GM19397 (cell line): ENCODE measurements at regions not wholly inside any gene's neighbourhood (a gene's known extent, or its start where the extent isn't known, plus 50 kb on each side); places are given as distances from the start of the nearest gene placed in this dataset.
"Not testable (repeated sequence)": the region's sequence is repeated elsewhere in the genome, so short reads cannot be mapped to it uniquely, and the experiment has no call there.

Experiments used
- ATAC-seq: cut with Tn5 transposase; IDR thresholded peaks from one replicate; pipeline ENCODE4 v1.9.1; 2021; ENCODE audit warnings: mild to moderate bottlenecking, moderate library complexity; ENCODE audit not compliant: unreplicated experiment

DNA sequence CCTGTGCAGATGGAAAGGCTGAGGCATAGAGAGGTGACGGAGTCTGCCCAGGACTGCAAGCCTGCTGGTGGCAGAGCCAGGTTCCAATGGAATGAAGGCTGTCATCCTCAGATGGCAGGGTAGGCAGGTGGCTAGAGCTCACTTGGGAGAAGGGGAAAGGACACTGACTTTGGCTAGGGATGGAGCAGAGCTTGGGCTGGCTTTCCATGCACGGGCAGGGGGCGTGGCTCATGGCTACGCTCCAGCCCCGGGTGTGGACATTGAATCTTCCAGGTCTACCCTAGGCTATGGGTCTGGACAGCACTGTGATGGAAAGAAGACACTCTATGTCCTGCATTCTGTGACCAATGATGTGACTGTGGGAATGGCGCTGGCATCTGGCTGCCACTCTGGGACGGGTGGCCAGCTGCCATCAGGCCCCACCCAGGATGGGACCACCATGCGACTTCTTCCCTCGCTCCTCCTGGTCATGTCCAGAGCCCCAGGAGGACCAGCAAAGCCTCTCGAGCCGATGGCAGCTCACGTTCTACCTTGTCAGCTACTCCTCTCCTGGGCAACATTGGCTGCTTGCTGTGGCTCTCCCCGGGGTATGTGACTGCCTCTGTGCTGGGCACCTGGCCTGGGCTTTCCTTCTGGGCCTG lies 398.7 kb downstream of the TMEM121 start:
- no peak for ATAC-seq

DNA sequence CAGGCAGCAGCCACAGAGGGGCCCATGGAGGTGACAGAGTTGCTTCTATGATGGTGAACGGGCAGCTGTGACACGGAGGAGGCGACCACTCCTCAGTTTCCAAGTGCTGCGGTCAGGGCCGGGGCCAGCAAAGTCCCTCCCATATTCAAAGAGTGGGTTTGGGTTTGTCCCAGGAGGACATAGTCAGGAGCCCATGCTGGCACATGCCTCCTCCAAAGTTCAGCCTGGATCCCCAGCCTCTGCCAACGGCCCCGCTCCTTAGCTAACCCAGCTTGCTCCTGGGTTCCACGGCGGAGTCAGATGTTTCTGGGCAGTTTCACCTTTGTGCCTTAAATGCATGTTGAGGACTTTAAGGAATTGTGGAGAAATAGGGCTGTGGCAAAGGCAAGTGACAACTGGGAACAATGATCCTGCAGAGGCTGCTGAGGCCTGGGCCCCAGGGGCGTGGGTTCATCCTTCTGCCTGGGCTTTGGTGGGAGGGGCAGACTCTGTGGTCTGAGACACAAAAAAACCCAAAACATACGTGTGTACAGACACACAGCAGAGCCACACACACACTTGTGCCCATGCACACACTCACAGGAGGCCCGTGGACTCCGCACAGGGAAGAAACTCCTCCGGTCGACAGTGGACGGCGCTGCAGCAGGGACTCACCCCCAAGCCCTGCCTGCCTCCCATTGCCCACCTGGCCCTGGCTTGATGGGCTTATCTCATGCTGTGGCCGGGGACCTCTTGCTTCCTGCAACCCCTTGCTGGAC lies 399.4 kb downstream of the TMEM121 start:
- ATAC-seq, result no peak

DNA sequence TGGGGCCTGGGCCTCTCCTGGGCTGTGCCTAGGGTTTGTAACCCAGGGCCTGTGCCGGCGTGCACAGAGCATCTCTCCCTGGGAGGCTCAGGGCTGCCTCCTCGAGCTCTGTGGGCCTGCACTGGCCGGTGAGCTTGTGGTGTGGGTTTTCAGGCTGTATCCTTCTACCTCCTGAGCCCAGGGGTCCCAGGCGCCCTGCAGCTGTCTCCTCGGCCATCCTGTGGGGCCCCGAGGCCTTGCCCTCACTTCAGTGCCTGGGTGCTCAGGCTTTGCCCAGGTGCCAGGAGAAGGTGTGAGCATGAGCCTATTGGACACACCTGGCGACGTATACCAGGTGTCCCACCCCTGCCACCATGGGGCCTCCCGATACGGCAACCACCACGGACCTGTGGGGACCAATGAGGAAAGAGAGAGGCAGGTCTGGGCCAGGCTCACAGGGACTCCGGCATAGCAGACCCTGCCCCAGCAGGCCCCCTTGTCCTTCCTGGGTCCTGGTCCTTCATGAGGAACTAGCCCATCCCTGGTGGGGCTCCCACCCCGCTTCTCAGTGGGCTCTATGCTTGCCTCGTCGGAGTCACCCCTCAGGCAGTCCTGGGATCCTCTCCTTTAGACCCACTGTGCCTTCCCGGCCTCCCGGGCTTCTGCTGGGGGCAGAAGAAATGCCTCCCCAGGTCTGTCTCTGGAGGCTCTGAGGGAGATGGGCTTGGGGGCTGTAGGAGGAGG lies 400.2 kb downstream of the TMEM121 start:
- no peak for ATAC-seq

DNA sequence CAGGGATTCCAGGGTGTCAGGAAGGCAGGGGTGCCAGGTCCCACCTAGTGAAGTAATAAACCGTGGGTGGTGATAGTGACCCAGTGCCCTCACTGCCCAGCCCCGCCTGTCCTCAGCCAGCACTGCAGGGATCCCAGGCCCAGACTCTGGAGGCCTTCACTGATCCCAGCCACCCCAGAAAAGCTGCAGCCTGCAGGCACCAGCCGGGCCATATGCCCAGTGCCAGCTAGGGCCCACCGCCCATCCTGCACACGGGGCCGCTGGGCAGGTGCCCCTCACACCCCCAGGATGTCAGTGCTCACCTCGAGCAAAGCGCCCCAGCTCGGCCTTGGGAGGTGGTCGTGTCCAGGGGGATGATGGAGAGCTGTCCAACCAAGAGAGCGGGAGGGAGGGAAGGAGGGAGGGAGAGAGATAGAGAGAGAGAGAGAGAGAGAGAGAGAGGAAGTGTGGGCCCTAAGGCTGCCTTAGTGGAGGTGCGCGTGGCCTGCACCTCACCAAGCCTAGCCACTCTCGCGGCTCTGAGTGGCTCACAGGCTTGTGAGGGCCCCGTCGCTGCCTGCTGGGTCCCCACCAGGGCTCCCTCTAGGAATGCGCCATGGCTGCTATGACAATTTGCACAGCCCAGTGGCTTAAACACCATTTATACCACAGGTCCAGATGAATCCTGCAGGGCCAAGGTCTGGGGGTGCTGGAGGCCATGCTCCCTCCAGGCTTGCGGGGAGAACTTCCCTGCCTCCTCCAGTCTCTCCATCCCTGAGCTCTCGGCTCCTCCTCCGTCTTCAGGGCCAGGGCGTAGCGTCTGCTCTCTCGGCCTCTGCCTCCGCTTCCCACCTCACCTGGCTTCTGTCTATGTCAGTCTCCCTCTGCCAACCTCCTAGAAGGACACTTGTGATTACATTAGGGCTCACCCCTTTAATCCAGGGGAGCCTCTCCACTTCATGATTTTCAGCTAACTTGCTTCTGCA lies 401.0 kb downstream of the TMEM121 start:
- no peak for ATAC-seq

DNA sequence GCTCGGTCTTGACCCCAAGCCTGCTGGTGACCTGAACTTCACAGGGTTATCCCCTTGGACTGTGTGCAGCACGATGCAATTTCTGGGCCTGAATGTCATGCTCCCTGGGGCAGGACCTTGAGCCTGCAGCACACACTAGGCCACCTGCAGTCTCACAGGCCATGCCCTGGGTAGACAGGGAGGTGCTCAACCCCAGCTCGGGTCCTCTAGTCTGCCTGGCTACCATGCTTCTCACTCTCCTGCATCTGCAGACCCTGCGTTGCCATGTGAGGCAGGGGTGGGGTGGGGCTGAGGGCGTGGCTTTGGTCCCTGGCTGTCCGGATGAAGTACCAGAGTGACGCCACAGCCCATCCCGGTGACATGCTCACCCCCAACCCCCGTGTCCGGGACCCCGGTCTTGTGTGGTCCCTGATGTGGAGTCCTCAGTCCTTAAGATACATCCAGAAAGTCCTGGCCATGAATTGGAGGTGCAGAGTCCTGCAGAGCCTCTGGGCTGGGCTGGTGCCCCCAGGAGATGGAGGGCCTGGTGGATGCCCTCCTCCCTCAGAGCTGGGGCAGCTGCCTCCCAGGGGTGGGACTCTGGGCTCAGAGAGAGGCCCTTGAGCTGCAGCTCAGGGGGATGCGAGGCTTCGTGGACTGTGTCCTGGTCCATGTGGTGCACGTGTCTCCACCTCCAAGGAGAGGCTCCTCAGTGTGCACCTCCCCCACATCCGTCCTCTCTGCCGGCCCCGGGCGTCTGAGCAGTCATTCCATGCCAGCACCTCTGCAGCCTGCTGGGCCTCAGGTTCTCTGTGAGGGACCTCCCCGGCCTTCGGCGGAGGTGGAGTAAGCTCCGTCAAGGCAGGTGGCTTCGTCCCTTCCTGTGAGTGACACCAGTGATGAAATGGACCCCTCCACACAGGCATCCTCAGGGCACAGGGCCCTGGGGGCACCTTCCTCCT lies 402.1 kb downstream of the TMEM121 start:
- not testable (repeated sequence) for ATAC-seq

DNA sequence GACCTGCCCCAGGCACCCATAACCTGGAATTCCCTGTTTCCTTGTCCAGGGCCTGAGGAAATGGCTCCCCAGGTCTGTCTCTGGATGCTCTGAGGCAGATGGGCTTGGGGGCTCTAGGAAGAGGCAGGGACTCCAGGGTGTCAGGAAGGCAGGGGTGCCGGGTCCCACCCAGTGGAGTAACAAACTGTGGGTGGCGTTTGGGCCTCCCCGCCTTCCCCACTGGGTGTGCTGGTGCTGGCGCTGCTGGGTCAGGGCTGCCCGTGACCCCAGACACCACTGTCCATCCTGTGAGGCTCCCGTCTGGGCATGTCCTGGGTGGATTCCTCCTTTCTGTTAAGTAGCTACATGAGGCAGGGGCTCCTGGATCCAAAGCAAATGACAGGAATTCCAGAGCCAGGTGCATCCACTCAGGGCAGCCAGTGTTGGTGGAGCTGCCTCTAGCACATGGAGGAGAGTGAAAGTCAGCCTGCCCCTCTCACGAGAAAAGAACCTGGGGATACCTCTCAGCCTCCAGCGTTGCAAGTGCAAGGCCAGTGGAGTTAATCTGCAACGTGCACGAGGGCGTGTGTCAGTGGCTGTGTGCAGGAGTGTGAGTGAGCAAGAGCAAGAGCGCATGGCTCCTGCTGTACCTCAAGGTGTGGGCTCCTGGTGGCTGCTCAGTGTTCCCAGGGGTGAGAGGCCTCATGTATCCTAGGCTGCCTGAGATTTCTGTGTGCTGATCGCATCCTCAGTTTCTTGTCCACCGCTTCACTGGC lies 403.1 kb downstream of the TMEM121 start:
- no peak for ATAC-seq

DNA sequence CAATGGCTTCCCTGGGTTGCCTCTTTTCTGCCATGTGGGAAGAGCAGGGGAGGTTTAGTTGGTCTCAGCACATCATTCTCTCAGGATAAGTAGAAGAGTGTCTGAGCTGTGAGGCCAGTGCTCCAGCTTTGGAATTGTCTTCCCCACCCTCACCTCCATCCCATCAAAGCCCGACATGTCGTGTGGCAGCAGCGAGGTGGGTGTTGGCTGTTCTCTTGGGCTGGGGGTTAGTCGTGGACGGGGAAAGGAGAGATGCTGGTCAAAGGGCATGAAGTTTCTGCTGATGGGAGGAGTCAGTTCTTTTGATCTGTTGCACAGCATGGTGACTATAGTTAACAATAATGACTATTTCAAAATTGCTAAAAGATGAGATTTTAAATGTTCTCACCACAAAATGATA lies 404.2 kb downstream of the TMEM121 start:
- no peak for ATAC-seq

DNA sequence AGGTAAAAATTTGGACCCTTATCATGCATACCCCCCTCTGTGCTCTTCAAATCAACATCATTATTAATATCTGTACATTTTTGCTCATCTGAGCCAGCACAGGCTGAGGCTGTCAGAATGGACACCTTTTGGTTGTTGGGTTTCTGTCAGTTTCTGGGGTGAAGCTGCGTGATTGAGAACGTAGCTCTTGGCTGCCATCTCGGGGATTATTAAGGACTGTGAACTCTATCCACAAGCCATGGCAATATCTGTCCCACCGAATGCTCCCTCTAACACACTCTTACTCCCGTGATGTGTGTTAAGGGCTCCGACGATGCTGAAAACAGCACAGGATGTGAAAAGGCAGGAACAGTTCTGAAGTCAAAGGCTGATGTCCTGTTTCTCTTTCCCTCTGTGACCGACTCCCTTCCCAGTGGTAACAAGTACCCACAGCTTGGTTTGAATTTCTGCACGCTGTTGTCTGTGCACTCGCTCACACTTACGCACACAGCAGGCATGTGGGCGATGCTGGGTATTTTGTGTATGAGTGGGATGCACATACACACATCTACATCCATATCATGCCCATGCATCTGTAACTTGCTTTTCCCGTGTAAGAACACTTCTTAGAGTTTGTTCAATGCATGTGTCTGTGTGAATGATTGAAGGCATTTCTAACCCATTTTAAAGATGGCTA lies 405.6 kb downstream of the TMEM121 start:
- ATAC-seq, result no peak

DNA sequence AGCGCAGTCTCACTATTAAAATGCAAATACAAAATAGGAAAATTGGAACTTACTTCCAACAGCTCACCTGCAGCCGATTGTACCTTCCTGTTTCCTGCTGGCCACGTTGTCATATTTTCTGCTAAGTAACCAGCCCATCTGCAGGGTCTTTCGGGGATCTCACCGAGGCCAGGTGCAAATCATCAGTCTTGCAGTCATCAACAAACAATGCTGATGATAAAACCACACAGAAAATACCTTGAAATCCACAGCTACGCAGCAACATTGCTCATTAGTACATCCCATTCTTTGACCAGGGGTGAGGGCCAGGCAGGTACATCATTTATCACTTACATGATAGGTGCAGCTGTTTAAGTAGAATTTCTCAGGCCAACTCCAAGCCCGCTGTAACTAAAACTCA lies 406.9 kb downstream of the TMEM121 start:
- ATAC-seq, result no peak

DNA sequence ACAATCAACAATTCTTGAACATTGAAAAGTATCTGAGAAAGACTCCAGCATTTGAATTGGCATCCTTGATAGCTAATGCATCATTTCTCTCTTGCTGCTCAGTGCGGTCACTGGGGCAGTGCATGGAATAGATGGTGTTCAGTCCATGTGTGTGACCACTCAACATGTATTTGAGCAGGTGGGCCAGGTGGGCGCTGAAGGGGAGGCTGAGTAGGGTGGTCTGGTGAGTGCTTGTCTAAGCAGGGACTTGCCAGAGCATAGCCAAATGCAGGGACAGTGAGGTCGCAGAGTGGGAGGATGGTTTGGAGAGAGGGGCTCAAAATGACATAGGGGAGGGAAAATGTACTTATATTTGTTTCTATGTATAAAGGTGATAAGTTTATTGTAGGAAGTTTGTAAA lies 409.0 kb downstream of the TMEM121 start:
- no peak for ATAC-seq

DNA sequence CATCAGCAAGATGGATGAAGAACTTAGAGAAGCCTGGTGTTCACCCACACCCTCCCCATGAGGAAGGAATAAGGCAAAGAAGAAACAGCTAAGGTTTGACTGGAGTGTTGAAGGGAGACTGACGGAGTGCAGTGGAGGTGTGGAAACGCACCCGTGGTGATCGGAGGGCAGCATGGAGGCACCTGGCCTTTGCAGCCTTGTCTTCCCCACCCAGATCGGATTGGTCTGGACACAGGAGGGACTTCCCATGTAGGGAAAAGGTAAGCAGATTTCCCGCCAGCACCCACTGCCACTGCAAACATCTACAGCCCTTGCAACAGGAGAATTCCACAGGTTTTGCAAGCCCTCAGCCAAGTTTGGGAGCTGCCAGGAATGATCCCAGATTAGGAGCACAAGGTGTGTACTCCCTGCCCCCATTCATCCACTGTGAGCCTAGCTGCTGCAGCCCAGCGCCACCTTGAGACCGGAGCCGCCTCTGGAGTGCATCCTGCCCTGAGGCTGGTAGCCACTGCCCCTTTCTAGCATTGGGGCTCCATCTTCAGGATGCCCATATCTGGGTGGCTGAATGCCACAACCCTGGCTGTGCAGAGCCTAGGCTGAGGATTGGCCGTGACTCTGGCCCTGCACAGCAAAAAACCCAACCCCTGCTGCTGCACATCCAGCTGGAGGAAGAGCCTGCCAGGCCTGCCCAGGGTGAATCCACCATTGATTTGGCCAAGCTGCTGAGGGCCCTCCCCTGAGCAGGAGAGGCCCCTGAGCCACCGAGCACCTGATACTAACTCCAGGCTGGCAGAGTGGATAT lies 411.1 kb downstream of the TMEM121 start:
- ATAC-seq, result no peak

DNA sequence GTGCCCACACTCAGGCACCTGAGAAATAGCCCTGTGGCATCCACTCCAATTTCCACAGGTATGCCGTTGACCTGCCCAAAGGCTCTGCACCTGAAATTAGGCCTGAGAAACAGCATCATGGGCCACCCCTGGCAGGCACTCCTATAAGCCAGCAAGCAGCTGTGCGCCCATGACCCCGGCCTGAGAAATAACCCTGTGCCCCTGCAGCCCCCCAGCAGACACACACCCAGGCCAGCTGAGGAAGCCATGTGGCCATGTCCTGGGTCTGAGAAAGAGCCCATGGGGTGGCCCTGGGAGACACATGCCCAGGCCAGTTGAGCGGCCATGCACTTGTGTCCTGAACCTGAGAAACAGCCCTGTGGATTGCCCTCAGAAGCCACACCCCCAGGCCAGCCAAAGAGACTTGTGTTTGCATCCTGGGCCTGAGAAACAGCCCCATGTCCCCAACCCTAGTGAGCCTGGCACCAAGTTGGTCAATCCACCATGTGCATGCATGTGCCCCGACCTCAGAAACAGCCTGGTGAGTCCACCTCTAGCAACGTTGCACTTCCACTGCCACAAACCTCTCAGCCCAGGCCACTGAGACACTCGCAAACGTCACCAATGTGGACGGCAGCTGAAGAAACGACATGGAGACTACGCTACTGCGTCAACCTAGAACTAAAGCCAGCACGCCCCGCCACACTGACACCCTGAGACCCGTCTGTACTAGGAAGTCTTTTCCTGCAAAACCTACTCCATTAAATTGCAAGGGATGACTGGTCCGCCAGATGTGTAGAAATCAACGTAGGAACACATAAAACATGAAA lies 411.9 kb downstream of the TMEM121 start:
- no peak for ATAC-seq

DNA sequence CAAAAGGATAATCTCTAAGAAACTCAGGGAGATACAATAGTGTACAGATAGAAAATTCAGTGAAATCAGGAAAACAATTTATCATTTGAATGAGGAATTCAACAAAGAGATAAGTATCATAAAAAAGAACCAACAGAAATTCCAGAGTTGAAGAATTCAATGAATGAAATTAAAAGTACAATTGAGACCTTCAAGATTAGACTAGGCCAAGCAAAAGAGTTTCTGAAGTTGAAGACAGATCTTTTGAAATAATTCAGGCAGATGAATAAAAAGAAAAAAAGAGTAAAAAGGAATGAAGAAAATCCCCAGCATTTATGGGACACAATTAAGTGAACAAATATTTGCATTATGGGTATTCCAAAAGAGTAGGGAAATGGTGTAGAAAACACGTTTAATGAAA lies 412.6 kb downstream of the TMEM121 start:
- ATAC-seq, result no peak

DNA sequence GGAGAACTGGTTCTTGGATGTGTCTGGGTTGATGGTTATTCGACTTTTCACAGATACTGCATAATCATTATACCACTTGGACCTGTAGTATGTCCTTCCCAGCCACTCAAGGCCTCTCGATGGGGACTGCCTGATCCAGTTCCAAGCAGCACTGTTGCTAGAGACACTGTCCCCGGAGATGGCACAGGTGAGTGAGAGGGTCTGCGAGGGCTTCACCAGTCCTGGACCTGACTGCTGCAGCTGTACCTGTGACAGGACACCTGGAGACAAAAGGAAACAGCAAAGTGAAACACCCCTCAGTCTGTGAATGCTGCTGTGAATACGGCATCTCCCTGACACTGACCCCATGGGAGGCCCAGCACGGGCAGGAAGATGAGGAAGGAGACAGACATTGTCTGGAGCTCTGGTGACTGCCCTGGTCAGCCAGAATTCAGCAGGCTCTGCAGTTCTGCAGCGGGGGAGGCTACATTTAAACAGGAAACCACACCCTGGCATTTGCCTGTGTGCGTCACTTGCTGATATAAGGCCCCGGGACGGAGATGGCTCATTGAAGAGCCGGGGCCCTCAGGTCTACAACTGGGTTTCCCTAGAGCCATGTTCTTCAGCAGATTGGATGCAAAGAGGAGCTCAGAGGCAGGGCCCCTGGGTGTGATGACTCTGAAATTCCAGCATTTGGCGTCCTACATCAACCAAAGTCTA lies 413.6 kb downstream of the TMEM121 start:
- no peak for ATAC-seq

DNA sequence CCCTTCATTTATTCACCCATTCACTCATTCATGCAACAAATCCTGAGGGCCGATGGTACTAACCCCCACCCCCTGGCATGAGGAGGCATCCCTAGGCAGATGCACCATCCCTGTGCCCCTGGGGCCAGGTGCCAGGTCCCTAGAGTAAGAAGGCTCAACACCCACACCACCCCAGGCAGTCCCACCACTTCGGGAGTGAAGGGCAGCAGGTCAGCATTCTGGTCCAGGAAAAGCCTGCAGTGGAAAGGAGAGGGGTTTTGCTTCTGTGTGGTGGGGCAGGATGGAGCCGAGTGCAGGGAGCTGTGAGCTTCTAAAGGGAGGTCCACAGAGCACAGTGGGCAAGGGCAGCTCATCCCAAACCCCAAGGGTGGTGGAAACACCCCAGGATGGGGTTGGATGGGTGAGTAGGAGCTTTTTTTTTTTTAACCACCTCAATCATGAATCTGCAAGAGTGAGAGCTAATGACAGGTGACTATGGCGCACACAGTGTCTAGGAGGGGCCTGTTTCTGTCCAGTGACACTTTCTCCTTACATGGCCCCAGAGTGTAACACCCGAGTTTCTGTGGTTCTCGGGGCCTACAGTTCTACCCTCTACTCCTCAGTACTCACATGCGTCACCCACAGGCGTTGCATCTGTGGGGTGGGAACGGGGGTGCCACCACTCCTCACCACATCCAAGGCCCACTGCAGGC lies 414.3 kb downstream of the TMEM121 start:
- no peak for ATAC-seq
